Tibial artery (tissue), 4 donors: ENCODE measurements at regions not wholly inside any gene's neighbourhood (a gene's known extent, or its start where the extent isn't known, plus 50 kb on each side); places are given as distances from the start of the nearest gene placed in this dataset.
"Not testable (repeated sequence)": the region's sequence is repeated elsewhere in the genome, so short reads cannot be mapped to it uniquely, and the experiment has no call there.

Experiments
- DNase-seq, 2 donors: peaks; one replicate each; pipeline ENCODE4 v3.0.0-alpha.2; 2019
- H3K27ac ChIP-seq, 2 donors: fragments of 200-600 bp; sonication (generic) in 1 of 2; 1 replicate in 1 of 2; 2 replicates in 1 of 2; pipeline ENCODE4 v1.5.1; 2018 to 2019; ENCODE audit warnings: mild to moderate bottlenecking in 1 of 2
- H3K27me3 ChIP-seq, 2 donors: fragments of 200-600 bp; sonication (generic) in 1 of 2; one replicate each; pipeline versions ENCODE4 v1.5.1 to v1.6.0; 2016 to 2019
- H3K36me3 ChIP-seq, 3 donors: fragments of 200-600 bp; sonication (generic) in 2 of 3; one replicate each; pipeline ENCODE4 v1.5.1; 2016 to 2019; ENCODE audit warnings: mild to moderate bottlenecking in 2 of 3
- H3K4me1 ChIP-seq, 4 donors: fragments of 200-600 bp; sonication (generic) in 2 of 4; 1 replicate in 3 of 4; 2 replicates in 1 of 4; pipeline ENCODE4 v1.5.1; 2016 to 2019
- H3K4me3 ChIP-seq, 2 donors: fragments of 200-600 bp; sonication (generic) in 1 of 2; 1 replicate in 1 of 2; 2 replicates in 1 of 2; pipeline ENCODE4 v1.5.1; 2018 to 2019; ENCODE audit warnings: mild to moderate bottlenecking in 2 of 2
- H3K9me3 ChIP-seq, 3 donors: fragments of 200-600 bp; sonication (generic) in 1 of 3; one replicate each; pipeline ENCODE4 v1.5.1; 2016 to 2019
- intact Hi-C: fragments of 100-400 bp; cut with DNase I; formaldehyde crosslinking; loops from one replicate; pipeline ENCODE4 v1.15.0; 2023; ENCODE audit warnings: low total_unique reads
- TF ChIP-seq, protein P1 (sequence below), 2 experiments: fragments of 200-600 bp in 1 of 2; fragments of 450-650 bp in 1 of 2; IDR thresholded peaks; one replicate each; pipeline ENCODE4 v1.5.1; 2017 to 2019; ENCODE audit warnings: antibody characterized with exemption in 2 of 2, mild to moderate bottlenecking in 1 of 2, moderate library complexity in 1 of 2

DNA sequence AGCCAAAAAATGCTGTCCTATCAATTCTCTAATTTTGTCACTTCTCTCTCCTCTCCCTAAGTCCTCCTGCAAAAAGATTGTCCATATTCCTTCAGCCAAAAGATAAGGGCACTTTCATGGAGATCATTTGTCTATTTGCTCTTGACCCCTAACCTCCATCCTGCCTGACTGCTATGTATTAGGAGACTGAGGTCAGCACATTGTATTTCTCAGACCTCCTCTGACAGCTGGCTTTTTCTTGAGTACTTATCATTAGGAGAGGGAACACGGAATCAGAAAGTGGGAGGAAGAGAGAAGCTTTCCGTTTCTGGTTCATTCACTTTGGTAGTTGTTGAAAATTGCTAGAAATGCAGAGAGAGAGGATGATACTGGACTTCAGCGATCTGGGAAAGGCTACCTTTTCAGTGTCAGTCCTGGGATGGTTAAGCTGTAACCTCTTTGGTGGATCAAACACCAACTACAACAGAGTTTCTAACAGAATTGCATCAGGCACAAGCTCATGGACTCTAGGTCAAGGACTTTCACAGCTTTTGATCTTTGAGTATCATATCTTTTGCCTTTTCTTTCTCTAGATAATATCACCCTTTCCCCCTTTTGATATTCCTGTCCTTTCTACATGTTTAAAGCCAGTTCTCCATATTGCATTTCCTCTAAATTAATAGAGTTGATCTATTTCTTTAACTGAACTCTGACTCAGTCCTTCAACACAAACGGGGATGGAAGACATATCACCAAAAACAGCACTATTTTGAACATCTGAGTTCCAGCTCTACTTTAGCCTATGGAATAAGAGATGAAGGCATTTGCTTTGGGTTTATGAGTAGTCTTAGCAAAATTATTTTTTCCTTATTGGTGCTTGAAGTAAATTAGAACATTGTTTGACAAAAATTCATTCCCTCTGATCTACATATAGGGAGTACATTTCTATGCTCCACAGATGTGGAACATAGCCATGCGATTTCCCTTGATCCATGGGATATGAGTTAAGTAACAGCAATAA, 63.3 kb upstream of the KYNU start:
- intact Hi-C loops, result no loop called here
- DNase-seq, result no peak
- Histone ChIP-seq H3K27ac (no peak overlapping the region), H3K9me3 (no peaks in the 10 kb centered on the region), H3K4me3 (no peak overlapping the region), H3K27me3 (no peaks in the 10 kb centered on the region), H3K4me1 (no peaks in the 10 kb centered on the region), H3K36me3 (no peaks in the 10 kb centered on the region)
- TF ChIP-seq, protein P1, sequence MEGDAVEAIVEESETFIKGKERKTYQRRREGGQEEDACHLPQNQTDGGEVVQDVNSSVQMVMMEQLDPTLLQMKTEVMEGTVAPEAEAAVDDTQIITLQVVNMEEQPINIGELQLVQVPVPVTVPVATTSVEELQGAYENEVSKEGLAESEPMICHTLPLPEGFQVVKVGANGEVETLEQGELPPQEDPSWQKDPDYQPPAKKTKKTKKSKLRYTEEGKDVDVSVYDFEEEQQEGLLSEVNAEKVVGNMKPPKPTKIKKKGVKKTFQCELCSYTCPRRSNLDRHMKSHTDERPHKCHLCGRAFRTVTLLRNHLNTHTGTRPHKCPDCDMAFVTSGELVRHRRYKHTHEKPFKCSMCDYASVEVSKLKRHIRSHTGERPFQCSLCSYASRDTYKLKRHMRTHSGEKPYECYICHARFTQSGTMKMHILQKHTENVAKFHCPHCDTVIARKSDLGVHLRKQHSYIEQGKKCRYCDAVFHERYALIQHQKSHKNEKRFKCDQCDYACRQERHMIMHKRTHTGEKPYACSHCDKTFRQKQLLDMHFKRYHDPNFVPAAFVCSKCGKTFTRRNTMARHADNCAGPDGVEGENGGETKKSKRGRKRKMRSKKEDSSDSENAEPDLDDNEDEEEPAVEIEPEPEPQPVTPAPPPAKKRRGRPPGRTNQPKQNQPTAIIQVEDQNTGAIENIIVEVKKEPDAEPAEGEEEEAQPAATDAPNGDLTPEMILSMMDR (IDR thresholded peaks at IDR 0.05), result no peak

DNA sequence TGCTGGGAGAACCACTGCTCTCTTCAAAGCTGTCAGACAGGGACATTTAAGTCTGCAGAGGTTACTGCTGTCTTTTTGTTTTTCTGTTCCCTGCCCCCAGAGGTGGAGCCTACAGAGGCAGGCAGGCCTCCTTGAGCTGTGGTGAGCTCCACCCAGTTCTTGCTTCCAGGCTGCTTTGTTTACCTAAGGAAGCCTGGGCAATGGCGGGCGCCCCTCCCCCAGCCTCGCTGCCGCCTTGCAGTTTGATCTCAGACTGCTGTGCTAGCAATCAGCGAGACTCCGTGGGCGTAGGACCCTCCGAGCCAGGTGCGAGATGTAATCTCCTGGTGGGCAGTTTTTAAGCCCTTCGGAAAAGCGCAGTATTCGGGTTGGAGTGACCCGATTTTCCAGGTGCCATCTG, 65.8 kb upstream of the KYNU start:
- DNase-seq, H3K36me3 ChIP-seq, H3K4me3 ChIP-seq: not testable (repeated sequence)

DNA sequence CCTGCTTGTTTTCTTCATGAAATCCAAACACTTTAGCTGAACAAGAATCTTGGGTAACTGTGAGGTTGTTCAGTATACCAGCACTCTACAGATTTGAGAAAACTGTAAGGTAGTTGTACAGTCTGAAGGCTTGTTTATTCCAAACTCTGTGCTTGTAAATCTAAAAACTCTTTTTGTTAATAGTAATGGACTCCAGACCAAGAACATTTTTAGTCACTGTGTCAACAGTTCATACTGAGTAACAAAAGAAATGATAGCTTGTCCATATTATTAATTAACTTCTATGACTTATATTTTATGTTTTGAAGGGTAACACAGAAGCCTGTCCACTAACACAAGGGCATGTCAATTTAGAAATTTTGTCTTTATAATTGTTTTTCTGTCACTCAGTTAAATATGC, 72.2 kb upstream of the KYNU start:
- Histone ChIP-seq H3K4me3 (no peak overlapping the region), H3K27me3 (no peaks in the 10 kb centered on the region), H3K36me3 (no peaks in the 10 kb centered on the region), H3K4me1 (no peaks in the 10 kb centered on the region), H3K9me3 (no peaks in the 10 kb centered on the region), H3K27ac (no peak overlapping the region)
- intact Hi-C loops, result no loop called here
- DNase-seq, result no peak
- TF ChIP-seq, protein P1 (IDR thresholded peaks at IDR 0.05), result no peak

More for the DNA sequence above, 65.8 kb upstream of the KYNU start:
- intact Hi-C loops, H3K27me3 ChIP-seq, H3K4me1 ChIP-seq, H3K27ac ChIP-seq, H3K9me3 ChIP-seq: not testable (repeated sequence)

DNA sequence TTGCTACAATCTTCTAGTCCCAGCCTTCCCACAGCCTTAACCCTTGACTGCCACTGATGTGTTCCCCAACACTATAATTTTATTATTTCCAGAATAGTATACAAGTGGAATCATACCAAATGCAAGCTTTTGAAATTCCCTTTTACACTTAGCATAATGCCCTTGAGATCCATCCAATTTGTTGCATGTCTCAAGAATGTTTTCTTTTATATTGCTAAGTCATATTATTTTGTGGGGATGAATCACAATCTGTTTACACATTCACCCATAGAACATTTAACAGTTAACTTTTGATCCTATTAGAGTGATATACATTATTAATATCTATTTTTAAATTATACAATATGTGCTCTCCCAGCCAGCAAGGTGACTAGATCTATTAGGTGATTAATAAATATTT, 74.3 kb upstream of the KYNU start:
- no peak for DNase-seq
- Histone ChIP-seq H3K9me3 (no peaks in the 10 kb centered on the region), H3K4me1 (no peaks in the 10 kb centered on the region), H3K4me3 (no peak overlapping the region), H3K36me3 (no peaks in the 10 kb centered on the region), H3K27me3 (no peaks in the 10 kb centered on the region), H3K27ac (no peak overlapping the region)
- TF ChIP-seq, protein P1 (IDR thresholded peaks at IDR 0.05), result no peak
- intact Hi-C loops, result no loop called here

DNA sequence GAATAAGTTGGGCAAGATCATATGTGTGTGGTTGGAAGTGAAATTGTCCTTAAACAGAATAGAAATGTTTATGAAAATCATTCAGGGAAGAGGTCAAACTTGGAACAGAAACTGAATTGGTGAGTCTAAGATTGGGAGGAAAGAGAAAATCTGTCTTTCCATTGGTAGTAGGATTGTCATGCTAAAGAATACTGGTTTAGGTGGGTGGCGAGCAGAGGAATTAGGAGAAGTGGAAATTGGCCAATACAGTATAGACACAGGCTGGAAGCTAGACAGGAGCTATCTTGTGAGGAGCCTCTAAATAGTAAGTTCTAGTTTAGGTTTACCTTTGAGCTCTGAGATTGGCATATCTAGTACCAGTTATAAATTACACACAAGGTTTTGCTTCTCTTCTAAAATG, 80.9 kb upstream of the KYNU start:
- Histone ChIP-seq H3K36me3 (no peaks in the 10 kb centered on the region), H3K27ac (no peak overlapping the region), H3K4me3 (no peak overlapping the region), H3K9me3 (no peaks in the 10 kb centered on the region), H3K4me1 (no peaks in the 10 kb centered on the region), H3K27me3 (no peaks in the 10 kb centered on the region)
- TF ChIP-seq, protein P1 (IDR thresholded peaks at IDR 0.05), result no peak
- DNase-seq, result no peak
- intact Hi-C loops, result no loop called here

DNA sequence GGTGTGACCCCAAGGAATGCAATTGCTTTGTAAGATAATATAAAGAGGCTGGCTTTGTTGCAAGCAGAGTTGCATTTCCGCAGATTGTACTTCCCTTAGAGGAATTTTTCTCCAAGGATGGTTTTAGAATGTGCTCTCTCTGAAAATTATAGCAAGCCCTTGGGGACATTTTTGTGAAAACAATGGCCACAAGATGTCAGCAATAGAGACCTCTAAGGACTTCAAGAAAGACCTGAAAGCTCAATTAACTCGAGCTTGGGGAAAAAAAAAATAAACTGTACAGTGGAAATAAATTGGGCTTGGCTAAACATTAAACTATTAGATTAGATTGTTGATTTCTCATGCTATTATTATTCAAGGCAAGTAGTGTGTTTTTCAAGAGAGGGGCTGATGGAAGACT, 81.3 kb upstream of the KYNU start:
- no peak for DNase-seq
- no peak overlapping the region for H3K27ac ChIP-seq
- no peaks in the 10 kb centered on the region for H3K4me1 ChIP-seq
- H3K36me3 ChIP-seq, result no peaks in the 10 kb centered on the region
- no peaks in the 10 kb centered on the region for H3K27me3 ChIP-seq
- TF ChIP-seq, protein P1 (IDR thresholded peaks at IDR 0.05), result no peak
- H3K4me3 ChIP-seq, result no peak overlapping the region
- intact Hi-C loops, result no loop called here
- no peaks in the 10 kb centered on the region for H3K9me3 ChIP-seq
